NK-92 treated with Interleukin-12 subunit alpha and Interleukin-12 subunit beta, amount 100 ng/mL, for 24 hours (cell line): ENCODE measurements at regions not wholly inside any gene's neighbourhood (a gene's known extent, or its start where the extent isn't known, plus 50 kb on each side); places are given as distances from the start of the nearest gene placed in this dataset.

Source experiments
- DNase-seq: peaks from one replicate; lab custom pipeline; 2025; lab: John Stamatoyannopoulos, UW

- DNase-seq: no peak
These were observed 101.2 kb upstream of the FSHR start for GRCh38 chr2:49255409-49255971.

DNA sequence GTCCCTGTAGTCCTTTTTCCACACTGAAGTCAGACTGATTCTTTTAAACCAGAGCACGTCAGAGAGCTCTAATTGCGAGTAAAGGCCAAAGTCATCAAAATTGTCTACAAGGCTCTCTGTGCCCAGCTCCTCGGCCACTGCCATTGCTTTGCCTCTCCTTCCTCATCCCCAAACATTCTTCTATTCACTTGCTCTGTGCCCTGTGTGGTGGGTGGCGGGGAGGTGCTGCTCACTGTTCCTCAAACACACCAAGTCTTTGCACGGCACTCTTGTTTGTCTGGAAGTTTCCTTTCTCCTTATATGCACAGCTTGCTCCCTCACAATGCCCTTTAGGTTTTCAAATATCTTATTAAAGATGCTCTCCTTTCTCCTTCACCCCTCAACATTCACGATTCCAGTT, 100.1 kb upstream of the FSHR start:
- no peak for DNase-seq

DNA sequence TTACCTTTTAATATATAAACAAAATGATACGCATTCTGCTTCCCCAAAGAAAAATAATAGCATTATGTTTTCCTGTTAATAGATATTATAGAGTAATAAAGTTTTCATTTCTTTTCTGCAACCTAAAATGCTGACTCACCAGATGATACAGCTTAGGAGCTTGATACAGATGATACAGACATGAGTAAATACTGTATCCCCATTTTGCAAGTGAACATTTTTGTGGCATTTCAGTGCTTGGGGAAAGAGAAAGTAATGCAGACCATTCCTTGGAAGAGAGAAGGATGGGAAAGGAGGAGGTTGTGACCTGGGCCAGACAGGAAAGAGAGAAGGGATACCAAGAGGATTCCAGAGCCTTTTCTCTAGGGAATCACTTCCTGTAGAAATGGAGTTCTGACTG, 97.5 kb upstream of the FSHR start:
- no peak for DNase-seq

- DNase-seq: no peak
These were observed 96.9 kb upstream of the FSHR start for GRCh38 chr2:49251251-49251650.

DNA sequence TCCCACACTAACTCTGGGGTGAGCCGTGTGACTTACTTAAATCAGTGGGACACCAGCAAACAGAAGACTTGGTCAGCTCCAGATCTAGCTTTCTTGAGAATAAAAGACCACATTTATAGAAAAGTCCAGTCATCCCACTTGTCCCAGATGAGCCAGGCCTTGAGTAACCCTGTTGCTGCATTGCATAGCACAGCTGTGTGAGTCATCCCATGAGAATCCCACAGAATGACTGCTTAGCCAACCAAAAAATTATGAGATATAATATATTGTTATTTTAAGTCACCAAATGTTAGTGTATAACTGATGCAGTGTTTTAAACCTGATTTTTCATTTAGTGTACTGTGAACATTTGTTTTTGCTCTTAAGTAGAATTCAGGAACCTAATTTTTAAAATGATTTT, 94.2 kb upstream of the FSHR start:
- no peak for DNase-seq

DNA sequence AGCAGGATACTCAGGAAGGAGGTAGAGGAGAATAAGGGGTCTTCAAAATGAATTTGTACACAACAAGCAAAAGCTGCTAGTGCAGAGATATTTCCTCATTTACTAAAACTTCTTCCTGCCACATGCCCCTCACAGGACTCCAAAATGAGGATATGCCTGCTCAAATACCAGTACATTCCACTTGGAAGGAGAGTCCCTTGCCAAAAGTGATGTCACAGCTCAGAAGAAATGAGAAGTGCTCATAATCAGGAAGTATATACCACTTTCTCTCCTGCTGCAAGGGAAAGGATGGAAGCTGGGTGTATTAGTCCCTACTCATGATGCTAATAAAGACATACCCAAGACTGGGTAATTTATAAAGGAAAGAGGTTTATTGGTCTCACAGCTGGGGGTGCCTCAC, 87.7 kb upstream of the FSHR start:
- DNase-seq: no peak

DNA sequence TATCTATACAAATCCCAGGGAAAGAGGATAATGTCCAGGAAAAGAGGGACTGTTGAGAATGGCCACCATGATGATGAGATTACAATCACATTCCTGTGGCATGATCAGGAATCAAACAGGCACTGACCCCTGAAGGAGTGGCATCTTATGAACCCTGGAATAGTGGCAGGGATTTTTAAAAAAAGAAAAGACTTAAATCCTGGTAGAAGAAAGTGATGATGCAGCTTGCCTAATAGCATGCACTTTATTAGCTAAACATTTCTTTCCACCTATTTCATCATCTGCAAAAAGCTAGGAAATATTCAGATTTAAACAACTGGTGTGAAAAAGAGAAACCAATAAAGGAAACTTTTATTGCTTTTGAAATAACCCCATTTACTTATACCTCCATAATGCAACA, 87.2 kb upstream of the FSHR start:
- DNase-seq: no peak

- no peak for DNase-seq
These were observed 86.3 kb upstream of the FSHR start for GRCh38 chr2:49240608-49241007.

DNA sequence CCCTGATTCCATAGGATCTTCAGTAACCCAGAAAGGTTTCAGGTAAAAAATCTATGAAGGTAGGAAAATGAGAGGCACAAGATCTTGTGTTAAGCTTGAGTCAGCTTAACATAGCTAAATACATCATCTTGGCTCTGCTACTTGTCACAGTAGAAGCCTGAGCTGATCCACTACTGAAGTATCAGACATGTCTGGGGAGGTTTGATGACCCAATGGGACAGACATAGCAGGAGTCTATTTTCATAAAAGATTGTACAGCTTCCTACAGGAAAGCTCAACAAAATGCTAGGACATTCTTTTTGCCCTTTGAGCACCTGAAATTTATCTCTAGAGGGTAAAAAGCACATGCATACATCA, 84.3 kb upstream of the FSHR start:
- DNase-seq: no peak

DNA sequence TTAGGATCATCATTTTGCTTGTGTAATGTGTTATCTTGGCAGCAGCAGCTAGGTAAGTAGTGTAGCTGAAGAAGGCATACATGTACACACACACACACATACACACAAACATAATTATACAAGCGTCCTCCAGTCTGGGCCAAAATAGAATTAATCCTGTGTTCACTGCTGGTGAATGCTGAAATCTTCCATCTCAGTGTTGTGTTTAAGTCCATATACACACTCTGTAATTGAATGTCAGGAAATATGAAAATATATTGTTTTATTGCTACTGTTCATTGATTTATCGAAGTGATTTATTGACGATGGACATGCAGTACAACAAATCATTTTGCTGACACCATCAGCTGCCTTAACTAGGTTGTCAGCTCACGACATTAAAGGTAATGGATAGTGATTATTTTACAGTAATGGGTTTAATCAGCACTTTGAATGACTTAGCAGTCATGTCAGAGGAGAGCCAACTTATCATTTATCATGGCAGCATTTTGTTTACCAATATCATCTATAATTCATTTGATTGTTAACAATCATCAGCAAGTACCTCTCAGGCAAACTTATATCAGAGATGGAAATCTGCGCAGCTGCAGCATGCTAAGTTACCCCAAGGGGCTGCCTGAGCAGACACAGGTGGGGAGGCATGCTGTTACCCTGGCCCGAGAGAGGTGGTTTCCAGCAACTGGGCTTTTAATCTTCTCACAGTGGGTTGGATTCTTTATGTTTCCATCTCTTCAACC, 83.7 kb upstream of the FSHR start:
- DNase-seq: no peak

GRCh38 chr2:49236316-49236715, 82.0 kb upstream of the FSHR start:
- no peak for DNase-seq

DNA sequence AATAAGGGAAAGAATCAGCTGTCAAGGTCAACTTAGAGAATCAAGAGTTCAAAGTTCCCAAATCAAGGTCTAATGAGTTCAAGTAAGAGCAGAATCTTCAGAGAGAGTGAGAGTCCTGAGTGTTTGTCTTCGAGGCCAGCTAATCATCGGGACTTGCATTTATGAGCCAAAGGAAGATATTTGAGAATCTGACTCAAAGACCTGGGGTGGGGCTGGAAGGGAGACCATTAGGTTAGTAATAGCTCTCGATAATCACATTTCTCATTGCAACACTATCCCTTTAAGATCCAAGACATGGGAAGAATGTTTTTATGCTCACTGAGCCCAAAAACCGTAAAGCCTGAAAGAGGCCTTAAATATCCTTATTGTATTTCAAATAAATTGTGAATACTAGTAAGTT, 72.0 kb upstream of the FSHR start:
- DNase-seq: no peak

GRCh38 chr2:49225126-49225525, 70.8 kb upstream of the FSHR start:
- no peak for DNase-seq

DNA sequence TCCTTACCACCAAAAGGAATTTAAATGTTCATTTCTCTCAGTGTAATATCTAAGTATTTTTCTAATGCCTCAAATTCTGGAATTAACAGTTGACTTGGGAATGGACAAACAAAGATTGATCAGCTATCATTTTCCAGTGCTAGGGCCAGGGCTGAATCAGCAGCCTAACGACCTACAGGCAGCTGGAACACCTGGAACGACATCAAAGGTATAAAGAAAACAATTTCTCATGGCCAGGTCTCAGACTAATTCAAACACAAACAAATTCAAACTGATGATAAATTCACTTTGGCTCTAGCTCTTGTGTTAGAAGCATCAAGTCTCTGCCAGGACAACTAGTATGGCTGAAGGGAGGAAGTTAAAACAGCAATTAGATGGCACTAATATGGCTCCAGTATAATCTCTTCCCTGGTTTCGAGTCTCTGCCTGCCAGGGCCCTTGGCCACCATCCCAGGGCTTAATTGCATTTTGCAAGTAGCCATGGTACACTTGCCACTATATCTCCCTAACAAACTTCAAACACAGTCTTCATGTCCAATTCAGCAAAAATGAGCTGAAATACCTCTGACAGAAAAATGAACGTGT, 70.2 kb upstream of the FSHR start:
- DNase-seq: no peak

DNA sequence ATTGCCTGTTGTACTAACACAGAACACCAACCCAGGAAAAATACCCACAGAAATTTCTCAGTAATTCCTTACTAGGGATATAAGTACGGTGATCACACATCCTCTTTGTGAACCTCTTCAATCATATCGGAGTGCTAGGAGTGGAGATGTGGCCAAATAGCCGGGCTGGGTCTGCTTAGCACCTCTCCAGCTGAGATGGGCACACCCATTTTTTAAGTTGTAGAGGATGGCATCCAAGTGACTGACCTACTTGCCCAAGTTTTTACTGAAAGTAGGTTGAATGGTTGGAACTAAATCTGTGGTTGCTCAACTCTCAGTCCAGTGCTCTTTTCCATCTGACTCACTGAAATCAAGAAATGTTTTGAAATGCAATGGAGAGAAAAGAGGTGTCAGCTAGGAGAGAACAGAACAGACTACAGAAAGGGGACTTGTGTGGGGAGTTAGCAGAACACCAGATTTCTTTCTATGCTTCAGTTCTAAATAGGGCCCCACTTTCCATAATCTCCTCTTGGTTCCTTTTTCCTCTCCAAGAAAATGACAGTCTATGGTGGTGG, 68.7 kb upstream of the FSHR start:
- DNase-seq: no peak

- no peak for DNase-seq
These were observed 65.4 kb upstream of the FSHR start for GRCh38 chr2:49219741-49220140.

DNA sequence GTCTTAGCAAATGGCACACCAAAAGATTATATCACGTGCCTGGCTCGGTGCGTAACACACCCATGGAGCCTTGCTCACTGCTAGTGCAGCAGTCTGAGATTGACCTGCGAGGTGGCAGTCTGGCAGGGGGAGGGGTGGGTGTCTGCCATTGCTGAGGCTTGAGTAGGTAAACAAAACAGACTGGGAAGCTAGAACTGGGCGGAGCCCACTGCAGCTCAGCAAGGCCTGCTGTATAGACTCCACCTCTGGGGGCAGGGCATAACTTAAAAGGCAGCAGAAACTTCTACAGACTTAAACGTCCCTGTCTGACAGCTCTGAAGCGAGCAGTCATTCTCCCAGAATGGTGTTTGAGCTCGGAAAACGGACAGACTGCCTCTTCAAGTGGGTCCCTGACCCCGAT, 55.9 kb upstream of the FSHR start:
- no peak for DNase-seq

- no peak for DNase-seq
These were observed 52.9 kb upstream of the FSHR start for GRCh38 chr2:49207204-49207603.
